ENCODE measurements at regions not wholly inside any gene's neighbourhood (a gene's known extent, or its start where the extent isn't known, plus 50 kb on each side); places are given as distances from the start of the nearest gene placed in this dataset.

DNA sequence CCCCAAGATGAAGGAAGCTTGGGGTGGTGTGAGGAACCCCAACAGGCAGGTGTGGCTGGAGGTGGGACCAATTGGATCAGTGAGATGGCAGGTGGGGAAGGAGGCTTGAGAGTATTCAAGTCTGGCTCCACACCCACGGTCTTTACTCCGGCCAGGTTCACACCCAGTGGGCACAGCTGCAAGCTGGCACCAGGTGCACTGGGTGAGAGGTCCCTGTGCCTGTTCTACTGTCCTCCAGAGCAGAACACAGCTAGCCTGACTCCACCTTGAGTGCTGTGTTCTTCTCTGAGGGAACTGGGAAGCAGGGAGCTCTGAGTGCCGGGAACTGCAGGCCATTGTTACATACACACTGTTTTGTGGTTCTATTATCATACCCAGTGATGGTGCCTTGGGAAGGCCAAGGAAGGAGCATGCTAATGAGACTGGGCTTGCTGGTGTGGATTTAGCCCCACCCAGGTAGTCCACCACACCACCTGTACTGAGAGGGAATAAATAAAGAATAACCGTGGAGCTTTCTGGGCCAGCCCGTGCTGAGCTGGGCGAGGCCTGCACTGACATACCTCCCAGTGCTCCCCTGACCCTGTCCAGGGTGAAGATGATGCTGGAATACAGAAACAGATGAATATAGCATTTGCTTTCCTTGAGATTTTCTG, 93.4 kb downstream of the ABHD5 start:
- WGBS: 93% methylated on average over 6 of the region's 6 CpGs
- ATAC-seq: no peak
- Histone ChIP-seq H3K27me3 (ENCODE audit: control insufficient read depth, insufficient read depth) (no peaks in the 10 kb centered on the region), H3K4me3 (ENCODE audit: low read length) (no peak overlapping the region), H3K9me3 (ENCODE audit: control insufficient read depth, low read length) (no peaks in the 10 kb centered on the region), H3K4me1 (ENCODE audit: control insufficient read depth, insufficient read depth, low read length) (no peaks in the 10 kb centered on the region), H3K27ac (ENCODE audit: low read length) (no peak overlapping the region)
- intact Hi-C loops (cut with DNase I): no loop called here
- DNase-seq: no peak

DNA sequence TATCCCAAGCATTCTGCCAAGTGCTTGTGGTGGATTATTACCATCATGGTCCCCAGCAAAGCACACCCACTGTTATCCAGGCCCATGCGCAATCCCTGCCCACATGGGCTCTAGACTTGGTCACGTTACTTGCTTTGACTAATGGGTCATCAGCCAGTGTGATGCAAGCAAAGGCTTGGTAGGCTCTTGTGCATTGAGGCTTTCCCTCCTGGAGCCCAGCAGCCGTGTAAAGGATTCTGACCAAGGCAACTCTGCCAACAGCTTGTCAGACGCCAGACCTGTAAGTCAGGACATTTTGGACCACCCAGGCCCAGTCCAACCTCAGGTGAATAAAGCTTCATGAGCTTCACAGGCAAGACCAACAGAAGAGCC, 93.9 kb downstream of the ABHD5 start:
- Histone ChIP-seq H3K9me3 (ENCODE audit: control insufficient read depth, low read length) (no peaks in the 10 kb centered on the region), H3K4me3 (ENCODE audit: low read length) (no peak overlapping the region), H3K4me1 (ENCODE audit: control insufficient read depth, insufficient read depth, low read length) (no peaks in the 10 kb centered on the region), H3K27ac (ENCODE audit: low read length) (no peak overlapping the region), H3K27me3 (ENCODE audit: control insufficient read depth, insufficient read depth) (no peaks in the 10 kb centered on the region)
- WGBS: 67% methylated on average over 4 of the region's 4 CpGs
- intact Hi-C loops (cut with DNase I): no loop called here
- ATAC-seq (no peak), DNase-seq (no peak)

GRCh38 chr3:43785551-43785950, 94.8 kb downstream of the ABHD5 start:
- 38% methylated on average over 8 of the region's 8 CpGs for WGBS
- ATAC-seq: no peak

DNA sequence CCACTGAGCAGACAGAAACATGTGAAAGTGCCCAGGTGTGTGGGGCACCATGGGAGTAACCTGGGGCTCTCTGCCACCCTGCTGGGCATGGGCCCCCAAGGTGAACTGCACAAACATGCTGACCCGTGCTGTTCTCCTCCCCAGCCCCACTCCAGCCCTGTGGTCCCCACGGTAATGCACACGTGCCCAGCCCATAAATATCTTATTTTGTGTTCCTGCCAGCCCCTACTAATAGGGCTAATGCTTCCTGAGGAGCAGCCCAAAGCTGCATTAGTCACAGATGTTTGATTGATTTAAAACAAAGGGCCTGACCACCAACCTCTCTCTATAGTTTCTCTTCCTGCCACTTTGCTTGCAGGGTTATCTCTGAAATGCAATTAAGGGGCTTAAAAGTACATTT, 95.4 kb downstream of the ABHD5 start:
- ATAC-seq: no peak
- DNase-seq: no peak
- Histone ChIP-seq H3K27ac (ENCODE audit: low read length) (no peak overlapping the region), H3K4me1 (ENCODE audit: control insufficient read depth, insufficient read depth, low read length) (no peaks in the 10 kb centered on the region), H3K27me3 (ENCODE audit: control insufficient read depth, insufficient read depth) (no peaks in the 10 kb centered on the region), H3K4me3 (ENCODE audit: low read length) (no peak overlapping the region), H3K9me3 (ENCODE audit: control insufficient read depth, low read length) (no peaks in the 10 kb centered on the region)
- intact Hi-C loops (cut with DNase I): no loop called here
- 25% methylated on average over 3 of the region's 3 CpGs for WGBS

More at GRCh38 chr3:43785551-43785950, 94.8 kb downstream of the ABHD5 start:
- intact Hi-C loops (cut with DNase I): no loop called here
- Histone ChIP-seq H3K9me3 (ENCODE audit: control insufficient read depth, low read length) (no peaks in the 10 kb centered on the region), H3K27me3 (ENCODE audit: control insufficient read depth, insufficient read depth) (no peaks in the 10 kb centered on the region), H3K4me1 (ENCODE audit: control insufficient read depth, insufficient read depth, low read length) (no peaks in the 10 kb centered on the region), H3K27ac (ENCODE audit: low read length) (no peak overlapping the region), H3K4me3 (ENCODE audit: low read length) (no peak overlapping the region)
- no peak for DNase-seq

GRCh38 chr3:43786526-43787305, 96.0 kb downstream of the ABHD5 start:
- intact Hi-C loops (cut with DNase I): no loop called here
- ATAC-seq: no peak

GRCh38 chr3:43787330-43787729, 96.6 kb downstream of the ABHD5 start:
- no peak overlapping the region for H3K4me3 ChIP-seq (ENCODE audit: low read length)
- H3K27me3 ChIP-seq (ENCODE audit: control insufficient read depth, insufficient read depth): no peaks in the 10 kb centered on the region
- ATAC-seq (no peak), DNase-seq (no peak)
- H3K27ac ChIP-seq (ENCODE audit: low read length): no peak overlapping the region
- no peaks in the 10 kb centered on the region for H3K9me3 ChIP-seq (ENCODE audit: control insufficient read depth, low read length)
- H3K4me1 ChIP-seq (ENCODE audit: control insufficient read depth, insufficient read depth, low read length): no peaks in the 10 kb centered on the region
- intact Hi-C loops (cut with DNase I): no loop called here
- 66% methylated on average over 3 of the region's 3 CpGs for WGBS

More at GRCh38 chr3:43786526-43787305, 96.0 kb downstream of the ABHD5 start:
- H3K9me3 ChIP-seq (ENCODE audit: control insufficient read depth, low read length): no peaks in the 10 kb centered on the region
- no peak overlapping the region for H3K27ac ChIP-seq (ENCODE audit: low read length)
- H3K27me3 ChIP-seq (ENCODE audit: control insufficient read depth, insufficient read depth): no peaks in the 10 kb centered on the region
- DNase-seq: no peak
- 74% methylated on average over 9 of the region's 9 CpGs for WGBS
- no peak overlapping the region for H3K4me3 ChIP-seq (ENCODE audit: low read length)
- H3K4me1 ChIP-seq (ENCODE audit: control insufficient read depth, insufficient read depth, low read length): no peaks in the 10 kb centered on the region

DNA sequence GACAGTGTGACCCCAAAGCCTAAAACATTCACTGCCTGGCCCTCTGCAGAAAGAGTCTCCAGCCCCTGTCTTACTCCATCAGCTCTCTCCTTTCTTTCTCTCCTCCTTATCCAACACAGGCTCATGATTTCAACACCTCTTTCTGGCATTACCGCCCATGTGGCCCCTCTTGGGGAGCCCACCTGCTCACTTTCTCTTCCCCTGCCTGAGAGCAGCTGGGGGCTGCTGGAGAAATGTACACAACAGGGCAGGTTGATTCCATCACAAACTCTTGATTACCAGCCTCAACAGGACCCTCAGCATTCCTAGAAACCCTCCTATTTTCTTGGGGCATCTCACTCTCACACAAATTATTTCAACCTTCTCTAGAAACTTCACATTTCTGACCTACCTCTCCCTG, 98.3 kb downstream of the ABHD5 start:
- Histone ChIP-seq H3K4me1 (ENCODE audit: control insufficient read depth, insufficient read depth, low read length) (no peaks in the 10 kb centered on the region), H3K9me3 (ENCODE audit: control insufficient read depth, low read length) (no peaks in the 10 kb centered on the region), H3K4me3 (ENCODE audit: low read length) (no peak overlapping the region), H3K27ac (ENCODE audit: low read length) (no peak overlapping the region), H3K27me3 (ENCODE audit: control insufficient read depth, insufficient read depth) (no peaks in the 10 kb centered on the region)
- 83% methylated on average over 1 of the region's 1 CpG for WGBS
- intact Hi-C loops (cut with DNase I): no loop called here
- ATAC-seq (no peak), DNase-seq (no peak)

DNA sequence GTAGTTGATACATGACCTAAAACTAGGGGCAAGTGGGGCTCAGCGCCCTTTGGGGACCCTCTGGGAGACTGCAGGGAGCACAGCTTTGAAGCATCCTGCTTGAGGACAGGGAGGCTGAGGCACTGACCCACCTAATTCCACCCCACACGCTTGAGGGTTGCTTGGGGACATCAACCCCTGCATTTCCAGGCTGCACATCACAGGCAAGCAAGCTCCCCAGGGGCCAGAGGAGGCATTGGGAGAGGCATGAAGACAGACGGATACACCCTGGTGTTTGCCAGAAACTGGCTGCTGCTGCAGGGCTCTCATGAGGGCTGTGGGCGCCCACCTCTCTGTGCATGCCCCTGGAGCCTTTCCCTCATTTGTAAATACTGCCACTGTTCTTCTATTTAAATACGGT, 99.3 kb downstream of the ABHD5 start:
- Histone ChIP-seq H3K27ac (ENCODE audit: low read length) (no peak overlapping the region), H3K9me3 (ENCODE audit: control insufficient read depth, low read length) (no peaks in the 10 kb centered on the region), H3K4me1 (ENCODE audit: control insufficient read depth, insufficient read depth, low read length) (no peaks in the 10 kb centered on the region), H3K4me3 (ENCODE audit: low read length) (no peak overlapping the region), H3K27me3 (ENCODE audit: control insufficient read depth, insufficient read depth) (no peaks in the 10 kb centered on the region)
- intact Hi-C loops (cut with DNase I): no loop called here
- no peak for ATAC-seq
- DNase-seq: no peak
- WGBS: 69% methylated on average over 5 of the region's 5 CpGs

- no peak for DNase-seq
- intact Hi-C loops (cut with DNase I): no loop called here
- no peaks in the 10 kb centered on the region for H3K27me3 ChIP-seq (ENCODE audit: control insufficient read depth, insufficient read depth)
- ATAC-seq: no peak
- whole genome bisulfite sequencing: 90% methylated on average over 6 of the region's 6 CpGs
- no peak overlapping the region for H3K4me3 ChIP-seq (ENCODE audit: low read length)
- H3K9me3 ChIP-seq (ENCODE audit: control insufficient read depth, low read length): no peaks in the 10 kb centered on the region
- H3K27ac ChIP-seq (ENCODE audit: low read length): no peak overlapping the region
- no peaks in the 10 kb centered on the region for H3K4me1 ChIP-seq (ENCODE audit: control insufficient read depth, insufficient read depth, low read length)
Observed at GRCh38 chr3:43790476-43790875, 99.7 kb downstream of the ABHD5 start.

DNA sequence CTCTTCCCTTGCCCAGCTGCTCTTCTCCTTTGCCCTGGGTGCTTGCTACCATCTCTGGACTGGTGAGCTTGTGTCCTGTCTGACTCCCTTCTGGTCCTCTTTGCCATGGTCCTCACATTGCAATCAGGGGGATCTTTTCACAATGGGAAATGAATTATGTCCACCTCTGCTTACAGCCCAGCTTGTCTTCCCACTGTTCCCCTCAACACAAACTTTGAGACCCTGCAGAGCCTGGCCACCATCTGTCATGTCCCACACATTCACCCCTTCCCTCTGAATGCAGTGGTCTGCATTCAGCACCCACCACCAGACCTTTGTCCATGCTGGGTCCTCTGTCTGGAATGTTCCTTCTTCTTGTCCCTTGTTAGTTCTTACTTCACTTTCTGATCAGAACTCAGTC, 100.5 kb downstream of the ABHD5 start:
- no peak for DNase-seq
- no peak for ATAC-seq

GRCh38 chr3:43792904-43793303, 102.2 kb downstream of the ABHD5 start:
- intact Hi-C loops (cut with DNase I): no loop called here
- Histone ChIP-seq H3K4me1 (ENCODE audit: control insufficient read depth, insufficient read depth, low read length) (no peaks in the 10 kb centered on the region), H3K27me3 (ENCODE audit: control insufficient read depth, insufficient read depth) (no peaks in the 10 kb centered on the region), H3K4me3 (ENCODE audit: low read length) (no peak overlapping the region), H3K27ac (ENCODE audit: low read length) (no peak overlapping the region), H3K9me3 (ENCODE audit: control insufficient read depth, low read length) (no peaks in the 10 kb centered on the region)
- DNase-seq (no peak), ATAC-seq (no peak)
- 42% methylated on average over 2 of the region's 2 CpGs for WGBS

More for the DNA sequence above, 100.5 kb downstream of the ABHD5 start:
- Histone ChIP-seq H3K4me1 (ENCODE audit: control insufficient read depth, insufficient read depth, low read length) (no peaks in the 10 kb centered on the region), H3K9me3 (ENCODE audit: control insufficient read depth, low read length) (no peaks in the 10 kb centered on the region), H3K27ac (ENCODE audit: low read length) (no peak overlapping the region), H3K27me3 (ENCODE audit: control insufficient read depth, insufficient read depth) (no peaks in the 10 kb centered on the region), H3K4me3 (ENCODE audit: low read length) (no peak overlapping the region)
- intact Hi-C loops (cut with DNase I): no loop called here

All from right cardiac atrium (tissue), 5 donors.